ENCODE measurements at regions not wholly inside any gene's neighbourhood (a gene's known extent, or its start where the extent isn't known, plus 50 kb on each side); places are given as distances from the start of the nearest gene placed in this dataset.

GRCh38 chr15:31217566-31218270 lies 108.9 kb upstream of the KLF13 start:
- no peaks in the 10 kb centered on the region for H4K20me1 ChIP-seq (ENCODE audit: insufficient read depth, low read length)
- H3K9me2 ChIP-seq (ENCODE audit: low read depth, low read length), result no peaks in the 10 kb centered on the region
- H3K4me3 ChIP-seq (ENCODE audit: low read depth, low read length, poor library complexity, severe bottlenecking), result no peak overlapping the region
- peaks cover 18% of the 10 kb centered on the region for H3K36me3 ChIP-seq (ENCODE audit: insufficient read depth, low read length)
- peaks cover 48% of the 10 kb centered on the region for H3K4me1 ChIP-seq (ENCODE audit: insufficient read depth, low read length, severe bottlenecking)
- no peaks in the 10 kb centered on the region for H3K27me3 ChIP-seq (ENCODE audit: insufficient read depth, low read length)
- no peak for TF ChIP-seq EZH2 (IDR thresholded peaks at IDR 0.05; ENCODE audit: borderline replicate concordance, low read length)
- TF ChIP-seq, protein P1, sequence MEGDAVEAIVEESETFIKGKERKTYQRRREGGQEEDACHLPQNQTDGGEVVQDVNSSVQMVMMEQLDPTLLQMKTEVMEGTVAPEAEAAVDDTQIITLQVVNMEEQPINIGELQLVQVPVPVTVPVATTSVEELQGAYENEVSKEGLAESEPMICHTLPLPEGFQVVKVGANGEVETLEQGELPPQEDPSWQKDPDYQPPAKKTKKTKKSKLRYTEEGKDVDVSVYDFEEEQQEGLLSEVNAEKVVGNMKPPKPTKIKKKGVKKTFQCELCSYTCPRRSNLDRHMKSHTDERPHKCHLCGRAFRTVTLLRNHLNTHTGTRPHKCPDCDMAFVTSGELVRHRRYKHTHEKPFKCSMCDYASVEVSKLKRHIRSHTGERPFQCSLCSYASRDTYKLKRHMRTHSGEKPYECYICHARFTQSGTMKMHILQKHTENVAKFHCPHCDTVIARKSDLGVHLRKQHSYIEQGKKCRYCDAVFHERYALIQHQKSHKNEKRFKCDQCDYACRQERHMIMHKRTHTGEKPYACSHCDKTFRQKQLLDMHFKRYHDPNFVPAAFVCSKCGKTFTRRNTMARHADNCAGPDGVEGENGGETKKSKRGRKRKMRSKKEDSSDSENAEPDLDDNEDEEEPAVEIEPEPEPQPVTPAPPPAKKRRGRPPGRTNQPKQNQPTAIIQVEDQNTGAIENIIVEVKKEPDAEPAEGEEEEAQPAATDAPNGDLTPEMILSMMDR (IDR thresholded peaks at IDR 0.05; ENCODE audit: low read length), result no peak
- no peak overlapping the region for H2AFZ ChIP-seq (ENCODE audit: low read length)
- no peak overlapping the region for H3K4me2 ChIP-seq (ENCODE audit: low read length)
- peak overlapping the region; percentile 93 for H3K27ac ChIP-seq (ENCODE audit: low read depth, low read length, poor library complexity, severe bottlenecking)
- no peaks in the 10 kb centered on the region for H3K9me3 ChIP-seq (ENCODE audit: low read length)
- H3F3A ChIP-seq (ENCODE audit: insufficient read depth, low read length), result no peaks in the 10 kb centered on the region
- H3K9ac ChIP-seq (ENCODE audit: low read length), result no peak overlapping the region
- H3K79me2 ChIP-seq (ENCODE audit: insufficient read depth, low read length), result no peaks in the 10 kb centered on the region

DNA sequence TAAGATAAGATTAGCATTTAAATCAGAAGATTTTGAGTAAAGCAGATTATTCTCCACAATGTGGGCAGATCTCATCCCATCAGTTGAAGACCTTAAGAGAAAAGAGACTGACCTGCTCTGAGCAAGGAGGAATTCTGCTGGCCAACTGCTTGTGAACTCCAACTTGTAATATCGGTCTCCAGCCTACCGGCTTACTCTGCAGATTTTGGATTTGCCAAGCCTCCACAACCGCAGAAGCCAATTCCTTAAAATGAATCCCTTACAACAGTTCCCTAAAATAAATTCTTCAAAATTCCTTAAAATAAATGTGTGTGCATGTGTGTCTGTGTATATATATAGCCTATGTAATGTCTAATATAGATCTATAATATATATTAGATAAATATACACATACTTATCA lies 107.4 kb upstream of the KLF13 start:
- Histone ChIP-seq H3F3A (ENCODE audit: insufficient read depth, low read length) (no peaks in the 10 kb centered on the region), H3K9me3 (ENCODE audit: low read length) (no peaks in the 10 kb centered on the region), H4K20me1 (ENCODE audit: insufficient read depth, low read length) (no peaks in the 10 kb centered on the region), H2AFZ (ENCODE audit: low read length) (no peak overlapping the region), H3K4me1 (ENCODE audit: insufficient read depth, low read length, severe bottlenecking) (peaks cover 61% of the 10 kb centered on the region), H3K27ac (ENCODE audit: low read depth, low read length, poor library complexity, severe bottlenecking) (peak overlapping the region; percentile 66), H3K9ac (ENCODE audit: low read length) (no peak overlapping the region), H3K27me3 (ENCODE audit: insufficient read depth, low read length) (no peaks in the 10 kb centered on the region), H3K4me2 (ENCODE audit: low read length) (no peak overlapping the region), H3K4me3 (ENCODE audit: low read depth, low read length, poor library complexity, severe bottlenecking) (no peak overlapping the region), H3K9me2 (ENCODE audit: low read depth, low read length) (no peaks in the 10 kb centered on the region), H3K79me2 (ENCODE audit: insufficient read depth, low read length) (no peaks in the 10 kb centered on the region), H3K36me3 (ENCODE audit: insufficient read depth, low read length) (peaks cover 33% of the 10 kb centered on the region)
- TF ChIP-seq, protein P1 (IDR thresholded peaks at IDR 0.05; ENCODE audit: low read length), result no peak
- no peak for TF ChIP-seq EZH2 (IDR thresholded peaks at IDR 0.05; ENCODE audit: borderline replicate concordance, low read length)

- no peak for TF ChIP-seq EZH2 (IDR thresholded peaks at IDR 0.05; ENCODE audit: borderline replicate concordance, low read length)
- TF ChIP-seq, protein P1 (IDR thresholded peaks at IDR 0.05; ENCODE audit: low read length), result no peak
- no peak overlapping the region for H3K9ac ChIP-seq (ENCODE audit: low read length)
- H3K36me3 ChIP-seq (ENCODE audit: insufficient read depth, low read length), result peaks cover 60% of the 10 kb centered on the region
- H3K27me3 ChIP-seq (ENCODE audit: insufficient read depth, low read length), result no peaks in the 10 kb centered on the region
- H3K4me1 ChIP-seq (ENCODE audit: insufficient read depth, low read length, severe bottlenecking), result peaks cover 67% of the 10 kb centered on the region
- H3K27ac ChIP-seq (ENCODE audit: low read depth, low read length, poor library complexity, severe bottlenecking), result peak overlapping the region; percentile 97
- no peak overlapping the region for H3K4me2 ChIP-seq (ENCODE audit: low read length)
- H3K9me2 ChIP-seq (ENCODE audit: low read depth, low read length), result no peaks in the 10 kb centered on the region
- no peaks in the 10 kb centered on the region for H3F3A ChIP-seq (ENCODE audit: insufficient read depth, low read length)
- H3K4me3 ChIP-seq (ENCODE audit: low read depth, low read length, poor library complexity, severe bottlenecking), result no peak overlapping the region
- no peak overlapping the region for H2AFZ ChIP-seq (ENCODE audit: low read length)
- no peaks in the 10 kb centered on the region for H4K20me1 ChIP-seq (ENCODE audit: insufficient read depth, low read length)
- H3K9me3 ChIP-seq (ENCODE audit: low read length), result no peaks in the 10 kb centered on the region
- H3K79me2 ChIP-seq (ENCODE audit: insufficient read depth, low read length), result peaks cover 2% of the 10 kb centered on the region; the same call in 1 of the 2 replicates
Measured at GRCh38 chr15:31221936-31222515, 104.6 kb upstream of the KLF13 start.

All from OCI-LY1 (cell line).